GM10266 (cell line): ENCODE measurements at regions not wholly inside any gene's neighbourhood (a gene's known extent, or its start where the extent isn't known, plus 50 kb on each side); places are given as distances from the start of the nearest gene placed in this dataset.

Source experiments
- DNase-seq: peaks from one replicate; pipeline ENCODE4 v3.0.0; 2012; ENCODE audit errors: extremely low spot score
- CTCF ChIP-seq: IDR thresholded peaks from 2 replicates; pipeline ENCODE4 v1.5.1; 2012; ENCODE audit warnings: mild to moderate bottlenecking, low read depth; ENCODE audit not compliant: control insufficient read depth, insufficient read depth; ENCODE audit errors: missing control alignments

- TF ChIP-seq CTCF: no peak
- DNase-seq: no peak
These were observed 317.2 kb upstream of the PODXL start for GRCh38 chr7:131873581-131873980.

GRCh38 chr7:131869986-131870385 lies 313.6 kb upstream of the PODXL start:
- no peak for TF ChIP-seq CTCF
- DNase-seq: no peak

- DNase-seq: no peak
- no peak for TF ChIP-seq CTCF
These were observed 312.9 kb upstream of the PODXL start for GRCh38 chr7:131869169-131869844.

- no peak for DNase-seq
- no peak for TF ChIP-seq CTCF
These were observed 311.0 kb upstream of the PODXL start for GRCh38 chr7:131867461-131867860.

GRCh38 chr7:131865911-131866310 lies 309.5 kb upstream of the PODXL start:
- no peak for TF ChIP-seq CTCF
- no peak for DNase-seq

- no peak for DNase-seq
- no peak for TF ChIP-seq CTCF
These were observed 305.4 kb upstream of the PODXL start for GRCh38 chr7:131861620-131862346.

- peak; percentile 65 for DNase-seq
- TF ChIP-seq CTCF: peak; percentile 77
These were observed 302.9 kb upstream of the PODXL start for GRCh38 chr7:131859147-131859821.
